Erythroblast (primary cell): ENCODE measurements at regions not wholly inside any gene's neighbourhood (a gene's known extent, or its start where the extent isn't known, plus 50 kb on each side); places are given as distances from the start of the nearest gene placed in this dataset.

Experiments used
- GATA1 ChIP-seq: IDR thresholded peaks from 2 replicates; pipeline ENCODE4 v1.6.1; 2011; ENCODE audit warnings: low read depth, mild to moderate bottlenecking, control low read depth, low read length, moderate library complexity
- POLR2A ChIP-seq: IDR thresholded peaks from 2 replicates; pipeline ENCODE4 v1.6.1; 2011; ENCODE audit warnings: mild to moderate bottlenecking, low read length

GRCh38 chr21:17903029-17903806 is 84.1 kb upstream of the C21orf91 start:
- TF ChIP-seq POLR2A: no peak
- no peak for TF ChIP-seq GATA1
